Stimulated activated naive CD4-positive, alpha-beta T cell (primary cell): ENCODE measurements at regions not wholly inside any gene's neighbourhood (a gene's known extent, or its start where the extent isn't known, plus 50 kb on each side); places are given as distances from the start of the nearest gene placed in this dataset.

Experiments used
- DNase-seq, 6 experiments: peaks; one replicate each; lab custom pipeline; 2025; lab: John Stamatoyannopoulos, UW

DNA sequence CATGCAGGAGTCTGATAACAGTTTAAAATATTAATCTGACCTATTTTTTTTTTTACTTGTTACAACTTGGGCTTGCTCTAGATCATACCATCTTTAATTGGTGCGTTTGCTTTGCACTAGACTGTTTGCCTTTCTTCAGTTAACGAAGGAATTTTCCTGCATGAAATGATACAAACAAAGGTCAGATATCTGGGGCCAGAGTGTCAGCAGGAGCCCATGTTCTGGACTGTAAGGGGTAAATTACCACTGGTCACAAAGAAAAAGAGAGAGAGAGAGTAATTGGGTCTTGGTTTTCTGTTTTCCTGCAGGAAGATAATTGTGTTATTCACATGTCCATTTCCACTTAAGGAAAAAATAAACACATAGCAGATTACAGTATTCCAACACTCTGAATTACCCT is 399.4 kb upstream of the MARCKS start:
- no peak for DNase-seq

DNA sequence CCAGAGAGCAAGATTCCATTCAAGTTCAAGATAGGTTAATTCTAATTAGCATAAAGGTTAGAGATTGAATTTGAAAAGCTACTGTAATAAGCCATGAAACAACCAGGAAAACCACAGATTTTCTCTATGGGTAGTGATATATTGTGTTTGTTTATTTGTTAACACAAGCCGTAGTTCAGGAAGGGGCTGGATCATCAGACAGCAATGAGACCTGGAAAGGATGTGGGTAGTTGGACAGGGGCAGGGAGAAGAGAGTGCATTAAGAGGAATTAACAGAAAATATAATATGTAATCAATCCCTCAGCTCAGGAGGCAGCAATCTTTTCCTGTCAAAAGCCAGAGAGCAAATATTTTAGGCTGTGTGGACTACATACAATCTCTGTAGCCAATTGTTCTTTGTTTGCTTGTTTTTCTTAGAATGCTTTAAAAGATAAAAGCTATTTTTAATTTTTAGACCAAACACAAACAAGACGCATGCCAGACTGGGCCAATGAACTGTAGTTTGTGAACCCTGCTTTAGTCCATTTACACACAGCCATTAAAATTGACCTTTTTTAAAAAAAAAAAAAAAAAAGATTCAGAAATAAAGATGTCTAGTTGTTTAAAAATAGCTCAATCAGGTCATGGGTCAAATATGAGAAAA is 398.7 kb upstream of the MARCKS start:
- no peak for DNase-seq

- DNase-seq, result no peak
Measured at GRCh38 chr6:113461153-113461932, 395.8 kb upstream of the MARCKS start.

GRCh38 chr6:113464536-113464935 is 392.6 kb upstream of the MARCKS start:
- DNase-seq, result no peak

DNA sequence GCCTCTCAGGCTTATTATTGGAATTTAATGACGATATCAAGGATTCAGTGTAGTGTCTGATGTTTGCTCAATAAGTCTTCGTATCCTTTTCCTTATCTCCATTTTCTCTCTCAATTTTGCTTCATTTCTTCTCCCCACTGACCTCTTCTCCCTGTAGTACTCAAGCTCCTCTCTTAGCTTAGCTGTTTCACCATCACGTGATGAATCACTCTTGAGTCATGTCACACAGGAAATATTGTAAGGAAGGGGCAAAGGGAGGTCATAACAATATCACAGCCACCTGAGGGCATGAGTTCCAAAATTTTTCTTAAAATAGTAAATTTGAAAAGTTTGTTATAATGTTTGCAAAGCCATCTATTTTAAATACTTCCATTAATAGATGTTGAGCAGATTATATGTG is 392.2 kb upstream of the MARCKS start:
- DNase-seq, result no peak

- no peak for DNase-seq
Measured at GRCh38 chr6:113466526-113466925, 390.6 kb upstream of the MARCKS start.

- DNase-seq, result no peak
Measured at GRCh38 chr6:113475392-113475791, 381.8 kb upstream of the MARCKS start.

GRCh38 chr6:113476937-113477839 is 380.0 kb upstream of the MARCKS start:
- no peak for DNase-seq

- no peak for DNase-seq
Measured at GRCh38 chr6:113480616-113481015, 376.5 kb upstream of the MARCKS start.

GRCh38 chr6:113481458-113481857 is 375.7 kb upstream of the MARCKS start:
- DNase-seq, result no peak

DNA sequence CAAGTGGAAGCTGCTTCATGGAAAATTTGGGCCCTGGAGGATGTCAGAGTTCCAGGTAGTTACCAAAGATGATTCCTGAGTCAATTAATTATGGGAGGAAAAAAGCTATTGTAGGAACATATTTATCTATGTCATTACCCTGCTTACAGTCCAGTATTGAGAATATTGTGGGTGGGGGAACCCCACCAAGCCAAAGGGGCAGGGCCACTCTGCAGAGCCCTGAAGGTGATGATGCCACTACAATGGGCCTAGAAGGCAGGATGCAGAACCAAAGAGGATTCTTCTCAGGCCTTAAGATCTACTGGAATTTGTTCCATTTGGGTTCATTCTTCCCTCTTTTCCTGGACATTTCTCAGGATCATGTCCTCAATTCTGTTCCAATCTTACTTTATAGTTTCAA is 375.2 kb upstream of the MARCKS start:
- no peak for DNase-seq

DNA sequence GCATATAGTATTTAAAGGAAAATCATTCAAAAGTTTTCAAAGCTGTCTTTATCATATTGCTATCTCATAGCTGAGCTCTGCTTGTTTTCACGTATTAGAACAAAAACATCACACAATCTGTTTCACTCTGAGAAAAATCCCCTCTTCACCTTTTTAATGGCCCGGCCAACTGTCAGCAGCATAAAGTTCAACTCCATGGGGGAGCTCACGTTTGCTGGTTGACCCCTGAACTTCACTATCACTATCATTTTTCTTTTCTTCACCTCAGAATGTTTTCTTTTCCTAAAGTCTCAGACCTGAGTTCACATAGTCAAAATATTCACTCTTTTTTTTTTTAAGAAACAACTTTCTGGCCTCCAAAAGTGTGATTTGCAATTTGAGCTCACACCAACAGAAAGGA is 374.4 kb upstream of the MARCKS start:
- no peak for DNase-seq

DNA sequence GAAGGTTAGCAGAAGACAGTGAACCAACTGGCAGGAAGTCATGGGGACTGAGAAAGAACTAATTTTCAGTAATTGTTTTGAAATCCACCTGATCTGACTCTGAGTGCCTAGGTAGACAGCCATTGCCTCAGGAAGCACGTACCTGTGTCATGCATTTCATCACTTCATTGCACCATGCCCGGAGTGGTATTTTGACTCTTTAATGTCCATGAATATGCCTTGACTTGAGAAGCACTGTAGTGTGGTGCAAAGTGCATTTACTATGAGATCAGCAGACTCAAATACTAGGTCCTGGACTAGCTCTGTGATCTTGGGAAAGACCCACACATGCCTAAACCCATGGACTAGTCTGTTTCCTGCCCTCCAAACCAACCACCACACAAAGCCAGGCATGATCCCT is 370.9 kb upstream of the MARCKS start:
- DNase-seq, result no peak

DNA sequence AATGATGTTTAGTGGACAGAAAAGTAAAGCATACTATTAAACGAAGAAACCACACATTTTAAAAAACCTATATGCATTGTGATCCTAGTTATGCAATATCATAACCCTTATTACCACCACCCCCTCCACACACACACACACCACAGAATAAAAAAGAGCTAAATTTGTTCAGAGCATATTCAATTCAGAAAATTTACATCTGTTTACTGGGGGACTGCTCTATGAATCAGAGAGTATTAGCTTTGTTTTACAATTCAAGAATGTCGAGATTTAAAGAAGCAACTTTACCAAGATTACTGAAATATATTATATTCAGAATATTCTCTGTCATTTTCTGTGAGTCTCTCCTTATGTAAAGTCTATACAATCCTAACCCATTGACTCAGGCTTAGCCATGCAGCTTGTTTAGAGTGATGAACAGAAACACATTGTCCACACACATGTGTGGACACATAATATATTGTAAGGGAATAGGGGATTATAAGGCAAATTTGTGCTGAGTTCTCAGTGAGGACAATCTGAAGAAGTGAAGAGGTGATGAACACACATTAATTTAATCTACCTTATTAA is 369.6 kb upstream of the MARCKS start:
- DNase-seq, result no peak

GRCh38 chr6:113488061-113488460 is 369.1 kb upstream of the MARCKS start:
- no peak for DNase-seq

GRCh38 chr6:113488812-113489685 is 368.1 kb upstream of the MARCKS start:
- no peak for DNase-seq

GRCh38 chr6:113489952-113490746 is 367.0 kb upstream of the MARCKS start:
- no peak for DNase-seq

- no peak for DNase-seq
Measured at GRCh38 chr6:113491376-113491775, 365.8 kb upstream of the MARCKS start.

DNA sequence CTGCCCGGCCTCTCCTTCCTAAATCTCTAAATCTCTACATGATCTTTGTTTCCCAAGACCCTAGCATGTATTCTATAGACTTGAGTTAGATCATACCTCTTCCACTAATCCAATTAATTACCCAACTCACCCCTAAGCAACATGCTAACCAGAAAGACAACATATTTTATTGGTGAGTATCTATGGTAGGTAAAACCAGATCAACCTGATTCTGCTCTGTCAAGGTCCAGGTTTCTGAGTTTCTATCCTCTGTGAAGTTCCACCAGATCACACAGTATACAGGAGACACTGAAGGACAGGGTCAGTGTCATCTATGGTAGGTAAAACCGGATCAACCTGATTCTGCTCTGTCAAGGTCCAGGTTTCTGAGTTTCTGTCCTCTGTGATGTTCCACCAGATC is 363.2 kb upstream of the MARCKS start:
- DNase-seq, result no peak

GRCh38 chr6:113495521-113495920 is 361.6 kb upstream of the MARCKS start:
- no peak for DNase-seq

DNA sequence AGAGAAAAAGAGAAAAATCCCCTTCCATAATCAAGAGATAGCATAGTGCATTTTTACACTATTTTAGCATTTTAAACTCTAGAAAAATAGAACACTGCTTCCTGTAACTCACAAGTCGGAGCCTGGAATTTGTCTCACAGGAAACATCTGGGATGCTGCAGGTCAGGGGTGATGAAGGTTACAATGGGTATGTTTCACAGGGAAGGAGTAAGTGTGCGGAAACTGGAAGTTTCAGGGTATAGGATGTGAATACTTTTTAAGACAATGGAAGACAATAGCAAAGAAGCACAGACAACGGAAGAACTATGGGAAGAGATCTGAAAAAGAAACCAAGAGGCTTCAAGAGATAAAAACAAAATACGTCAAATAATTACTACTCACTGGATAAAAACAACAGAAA is 361.0 kb upstream of the MARCKS start:
- DNase-seq, result no peak
